DND-41 (cell line): ENCODE measurements at regions not wholly inside any gene's neighbourhood (a gene's known extent, or its start where the extent isn't known, plus 50 kb on each side); places are given as distances from the start of the nearest gene placed in this dataset.
"Not testable (repeated sequence)": the region's sequence is repeated elsewhere in the genome, so short reads cannot be mapped to it uniquely, and the experiment has no call there.

ENCODE experiments used
- ATAC-seq: fragments of 200-7000 bp; cut with Tn5 transposase; 3 replicates; pipeline ENCODE4 v1.9.1; 2021; ENCODE audit warnings: low read depth; ENCODE audit not compliant: insufficient read depth
- DNase-seq: peaks from one replicate; pipeline ENCODE4 v3.0.0-alpha.2; 2020
- H2AFZ ChIP-seq: 2 replicates; pipeline ENCODE4 v1.6.0; 2012; ENCODE audit warnings: low read depth, low read length
- H3K27ac ChIP-seq: 2 replicates; pipeline ENCODE4 v1.5.1; 2012; ENCODE audit warnings: low read length, inconsistent platforms
- H3K27me3 ChIP-seq: fragments of 200-600 bp; sonication (generic); 2 replicates; pipeline ENCODE4 v1.6.0; 2012; ENCODE audit warnings: low read length, mild to moderate bottlenecking, inconsistent platforms; ENCODE audit not compliant: insufficient read depth, poor library complexity
- H3K36me3 ChIP-seq: 2 replicates; pipeline ENCODE4 v1.5.1; 2012; ENCODE audit warnings: low read length, inconsistent platforms; ENCODE audit not compliant: insufficient read depth
- H3K4me1 ChIP-seq: 2 replicates; pipeline ENCODE4 v1.5.1; 2012; ENCODE audit warnings: mild to moderate bottlenecking, low read length; ENCODE audit not compliant: insufficient read depth
- H3K4me2 ChIP-seq: 2 replicates; pipeline ENCODE4 v1.6.0; 2012; ENCODE audit warnings: mild to moderate bottlenecking, moderate library complexity, low read length, inconsistent platforms; ENCODE audit not compliant: insufficient read depth
- H3K4me3 ChIP-seq, 2 experiments: fragments of 200-600 bp in 1 of 2; shearing (Covaris generic) in 1 of 2; 2 replicates each; pipeline ENCODE4 v1.5.1; 2012 to 2016; ENCODE audit warnings: inconsistent platforms in 2 of 2, low read length in 2 of 2, mild to moderate bottlenecking in 2 of 2, low read depth in 1 of 2, moderate library complexity in 1 of 2
- H3K79me2 ChIP-seq: 2 replicates; pipeline ENCODE4 v1.6.0; 2012; ENCODE audit warnings: low read length, inconsistent platforms; ENCODE audit not compliant: insufficient read depth
- H3K9ac ChIP-seq: 2 replicates; pipeline ENCODE4 v1.6.0; 2012; ENCODE audit warnings: low read depth, mild to moderate bottlenecking, inconsistent platforms, low read length, moderate library complexity
- H3K9me3 ChIP-seq: 2 replicates; pipeline ENCODE4 v1.5.1; 2012; ENCODE audit warnings: low read length, moderate library complexity, mild to moderate bottlenecking, inconsistent platforms; ENCODE audit not compliant: insufficient read depth, severe bottlenecking
- H4K20me1 ChIP-seq: 2 replicates; pipeline ENCODE4 v1.6.0; 2012; ENCODE audit warnings: low read length; ENCODE audit not compliant: insufficient read depth
- CTCF ChIP-seq: IDR thresholded peaks from 2 replicates; pipeline ENCODE4 v1.5.1; 2012; ENCODE audit warnings: borderline replicate concordance, low read length, moderate library complexity, mild to moderate bottlenecking; ENCODE audit not compliant: poor library complexity, severe bottlenecking; ENCODE audit errors: extremely low read depth
- EZH2 ChIP-seq: IDR thresholded peaks from 3 replicates; pipeline ENCODE4 v1.6.1; 2012; ENCODE audit warnings: borderline replicate concordance, low read depth, mild to moderate bottlenecking, moderate library complexity, low read length, inconsistent platforms; ENCODE audit not compliant: severe bottlenecking

- H3K9me3 ChIP-seq, result peaks cover 4% of the 10 kb centered on the region
- no peak overlapping the region for H3K4me3 ChIP-seq
- H3K4me1 ChIP-seq, result no peaks in the 10 kb centered on the region
- no peak overlapping the region for H3K27ac ChIP-seq
- DNase-seq (no peak), ATAC-seq (no peak)
- no peaks in the 10 kb centered on the region for H4K20me1 ChIP-seq
- H3K79me2 ChIP-seq, result no peaks in the 10 kb centered on the region
- no peaks in the 10 kb centered on the region for H3K36me3 ChIP-seq
- no peak for TF ChIP-seq EZH2
- no peak for TF ChIP-seq CTCF
- H3K27me3 ChIP-seq, result no peaks in the 10 kb centered on the region
- no peak overlapping the region for H3K9ac ChIP-seq
- H2AFZ ChIP-seq, result no peak overlapping the region
- H3K4me2 ChIP-seq, result no peak overlapping the region
Measured at GRCh38 chr6:112606656-112607435, 259.7 kb downstream of the RFPL4B start.

GRCh38 chr6:112608925-112609324, 261.8 kb downstream of the RFPL4B start:
- not testable (repeated sequence) for ATAC-seq, H2AFZ ChIP-seq, DNase-seq, H3K79me2 ChIP-seq, H3K27me3 ChIP-seq, H3K9me3 ChIP-seq, H3K36me3 ChIP-seq, H3K4me2 ChIP-seq, H3K9ac ChIP-seq, H4K20me1 ChIP-seq, H3K4me1 ChIP-seq, H3K27ac ChIP-seq, H3K4me3 ChIP-seq

- Histone ChIP-seq H3K27me3 (no peaks in the 10 kb centered on the region), H3K4me2 (no peak overlapping the region), H3K9ac (no peak overlapping the region), H3K4me3 (no peak overlapping the region), H2AFZ (no peak overlapping the region), H3K9me3 (peaks cover 4% of the 10 kb centered on the region), H3K36me3 (no peaks in the 10 kb centered on the region), H4K20me1 (no peaks in the 10 kb centered on the region), H3K79me2 (no peaks in the 10 kb centered on the region), H3K27ac (no peak overlapping the region), H3K4me1 (no peaks in the 10 kb centered on the region)
- ATAC-seq (no peak), DNase-seq (no peak)
- TF ChIP-seq EZH2 (no peak), CTCF (no peak)
Measured at GRCh38 chr6:112613410-112613809, 266.3 kb downstream of the RFPL4B start.

GRCh38 chr6:112618849-112619248, 271.7 kb downstream of the RFPL4B start:
- Histone ChIP-seq H2AFZ (no peak overlapping the region), H3K79me2 (no peaks in the 10 kb centered on the region), H3K27me3 (no peaks in the 10 kb centered on the region), H3K27ac (no peak overlapping the region), H4K20me1 (no peaks in the 10 kb centered on the region), H3K36me3 (no peaks in the 10 kb centered on the region), H3K4me2 (no peak overlapping the region), H3K4me3 (no peak overlapping the region), H3K9me3 (no peaks in the 10 kb centered on the region), H3K9ac (no peak overlapping the region), H3K4me1 (no peaks in the 10 kb centered on the region)
- peak; percentile 14 for TF ChIP-seq CTCF
- TF ChIP-seq EZH2, result no peak
- DNase-seq, result no peak
- no peak for ATAC-seq
